NCI-H2196 (cell line): ENCODE measurements at regions not wholly inside any gene's neighbourhood (a gene's known extent, or its start where the extent isn't known, plus 50 kb on each side); places are given as distances from the start of the nearest gene placed in this dataset.
"Not testable (repeated sequence)": the region's sequence is repeated elsewhere in the genome, so short reads cannot be mapped to it uniquely, and the experiment has no call there.

Experiments
- DNase-seq: peaks from one replicate; lab custom pipeline; 2025; ENCODE audit not compliant: unreplicated experiment; lab: John Stamatoyannopoulos, UW

GRCh38 chr3:157859541-157859940 lies 246.7 kb downstream of the SHOX2 start:
- DNase-seq: no peak

- DNase-seq: no peak
Observed at GRCh38 chr3:157858821-157859220, 247.4 kb downstream of the SHOX2 start.

- DNase-seq: no peak
Observed at GRCh38 chr3:157857440-157857839, 248.8 kb downstream of the SHOX2 start.

- peak; percentile 98 for DNase-seq
Observed at GRCh38 chr3:157856078-157856939, 249.9 kb downstream of the SHOX2 start.

GRCh38 chr3:157845839-157846238 lies 260.4 kb downstream of the SHOX2 start:
- not testable (repeated sequence) for DNase-seq

- no peak for DNase-seq
Observed at GRCh38 chr3:157844800-157845565, 261.2 kb downstream of the SHOX2 start.

- DNase-seq: no peak
Observed at GRCh38 chr3:157844216-157844615, 262.0 kb downstream of the SHOX2 start.

- no peak for DNase-seq
Observed at GRCh38 chr3:157841029-157841428, 265.2 kb downstream of the SHOX2 start.

- DNase-seq: no peak
Observed at GRCh38 chr3:157840564-157840963, 265.7 kb downstream of the SHOX2 start.

GRCh38 chr3:157838457-157838856 lies 267.8 kb downstream of the SHOX2 start:
- DNase-seq: no peak

- no peak for DNase-seq
Observed at GRCh38 chr3:157837336-157837735, 268.9 kb downstream of the SHOX2 start.

- DNase-seq: no peak
Observed at GRCh38 chr3:157836022-157836421, 270.2 kb downstream of the SHOX2 start.

- no peak for DNase-seq
Observed at GRCh38 chr3:157832588-157832987, 273.6 kb downstream of the SHOX2 start.

GRCh38 chr3:157830556-157831236 lies 275.5 kb downstream of the SHOX2 start:
- no peak for DNase-seq

GRCh38 chr3:157829786-157830185 lies 276.4 kb downstream of the SHOX2 start:
- no peak for DNase-seq

GRCh38 chr3:157824281-157824680 lies 281.9 kb downstream of the SHOX2 start:
- no peak for DNase-seq

- no peak for DNase-seq
Observed at GRCh38 chr3:157823050-157823449, 283.2 kb downstream of the SHOX2 start.

- no peak for DNase-seq
Observed at GRCh38 chr3:157820157-157820517, 286.1 kb downstream of the SHOX2 start.

GRCh38 chr3:157819270-157820156 lies 286.7 kb downstream of the SHOX2 start:
- DNase-seq: no peak

- no peak for DNase-seq
Observed at GRCh38 chr3:157816896-157817295, 289.3 kb downstream of the SHOX2 start.

GRCh38 chr3:157816296-157816695 lies 289.9 kb downstream of the SHOX2 start:
- no peak for DNase-seq
